H1 (cell line): ENCODE measurements at regions not wholly inside any gene's neighbourhood (a gene's known extent, or its start where the extent isn't known, plus 50 kb on each side); places are given as distances from the start of the nearest gene placed in this dataset.

Experiments
- CTCF ChIA-PET: fragments of 300-600 bp; sonication (Branson Sonifier 250); formaldehyde crosslinking; loops from one replicate; lab custom pipeline; 2021; ENCODE audit not compliant: partially characterized antibody; lab: Charles Lee
- POLR2A ChIA-PET: fragments of 300-600 bp; sonication (Branson Sonifier 250); formaldehyde crosslinking; loops from one replicate; lab custom pipeline; 2021; ENCODE audit warnings: inconsistent platforms; ENCODE audit not compliant: partially characterized antibody; lab: Charles Lee
- DNase-seq, 2 experiments: peaks; one replicate each; pipeline versions ENCODE4 v3.0.0 to v3.0.0-alpha.2; 2010 to 2022; ENCODE audit warnings: low spot score in 2 of 2, low read depth in 1 of 2, mixed read lengths in 1 of 2
- FAIRE-seq: peaks from 2 replicates; lab custom pipeline; 2011; peaks lifted over from hg19 to GRCh38; lab: Jason Lieb, UNC
- H2AFZ ChIP-seq: 2 replicates; pipeline ENCODE4 v1.8.1; 2012; ENCODE audit warnings: low read length, inconsistent platforms
- H2AK5ac ChIP-seq: 2 replicates; pipeline ENCODE4 v1.6.1; 2013; ENCODE audit warnings: low read depth, low read length
- H2BK120ac ChIP-seq: replicated peaks from 2 replicates; pipeline ENCODE3; 2013; ENCODE audit warnings: low read depth, low read length, inconsistent platforms
- H2BK12ac ChIP-seq: 2 replicates; pipeline ENCODE4 v1.6.1; 2013; ENCODE audit warnings: low read depth, low read length
- H2BK15ac ChIP-seq: 2 replicates; pipeline ENCODE4 v1.6.1; 2013; ENCODE audit warnings: low read length
- H2BK20ac ChIP-seq: 2 replicates; pipeline ENCODE4 v1.6.1; 2013; ENCODE audit warnings: low read length
- H2BK5ac ChIP-seq: 2 replicates; pipeline ENCODE4 v1.6.1; 2013; ENCODE audit warnings: low read depth, low read length
- H3K14ac ChIP-seq: 2 replicates; pipeline ENCODE4 v1.6.1; 2013; ENCODE audit warnings: inconsistent platforms; ENCODE audit not compliant: insufficient read length
- H3K18ac ChIP-seq: 2 replicates; pipeline ENCODE4 v1.6.1; 2013; ENCODE audit warnings: low read length; ENCODE audit errors: extremely low read depth
- H3K23ac ChIP-seq: 2 replicates; pipeline ENCODE4 v1.6.1; 2013; ENCODE audit warnings: inconsistent platforms; ENCODE audit not compliant: insufficient read length
- H3K23me2 ChIP-seq: 2 replicates; pipeline ENCODE4 v1.6.1; 2013; ENCODE audit warnings: low read depth, low read length
- H3K27ac ChIP-seq: 2 replicates; pipeline ENCODE4 v1.6.1; 2011; ENCODE audit warnings: low read depth, low read length, inconsistent platforms
- H3K27me3 ChIP-seq, 4 experiments: replicated peaks in 1 of 4; 1 replicate in 1 of 4; 2 replicates in 3 of 4; pipeline versions ENCODE4 v1.6.1 to v1.8.1; 2011 to 2013; ENCODE audit warnings: low read length in 3 of 4, mild to moderate bottlenecking in 3 of 4, inconsistent platforms in 2 of 4, mixed read lengths in 2 of 4, moderate library complexity in 1 of 4; ENCODE audit not compliant: control insufficient read depth in 3 of 4, insufficient read depth in 3 of 4; ENCODE audit errors: extremely low read depth in 1 of 4
- H3K36me3 ChIP-seq, 4 experiments: 2 replicates each; pipeline versions ENCODE4 v1.6.1 to v1.8.1; 2011 to 2013; ENCODE audit warnings: mild to moderate bottlenecking in 4 of 4, low read length in 3 of 4, moderate library complexity in 2 of 4, control low read depth in 1 of 4, inconsistent platforms in 1 of 4; ENCODE audit not compliant: insufficient read depth in 4 of 4, control insufficient read depth in 2 of 4
- H3K4ac ChIP-seq: replicated peaks from 2 replicates; pipeline ENCODE3; 2013; ENCODE audit warnings: low read length, low read depth, mixed read lengths, inconsistent platforms; ENCODE audit not compliant: insufficient read length
- H3K4me1 ChIP-seq, 4 experiments: replicated peaks in 1 of 4; 1 replicate in 1 of 4; 2 replicates in 3 of 4; pipeline versions ENCODE4 v1.6.1 to v1.8.1; 2011 to 2013; ENCODE audit warnings: low read length in 3 of 4, inconsistent platforms in 2 of 4, mixed read lengths in 1 of 4; ENCODE audit not compliant: insufficient read depth in 4 of 4, control insufficient read depth in 3 of 4
- H3K4me2 ChIP-seq, 2 experiments: 2 replicates each; pipeline versions ENCODE4 v1.6.1 to v1.8.1; 2011 to 2013; ENCODE audit warnings: low read depth in 2 of 2, low read length in 2 of 2, control low read depth in 1 of 2, inconsistent platforms in 1 of 2, mild to moderate bottlenecking in 1 of 2; ENCODE audit not compliant: insufficient read depth in 1 of 2
- H3K4me3 ChIP-seq, 4 experiments: fragments of 200-600, 300-600 bp in 1 of 4; sonication (generic), shearing (Covaris generic), sonication (Bioruptor Twin) in 1 of 4; 2 replicates each; pipeline versions ENCODE4 v1.5.1 to v1.8.1; 2011 to 2016; ENCODE audit warnings: low read length in 4 of 4, low read depth in 3 of 4, control low read depth in 2 of 4, inconsistent platforms in 2 of 4, mild to moderate bottlenecking in 2 of 4, mixed read lengths in 1 of 4, moderate library complexity in 1 of 4; ENCODE audit not compliant: insufficient read depth in 2 of 4; ENCODE audit errors: extremely low read depth in 1 of 4
- H3K56ac ChIP-seq: replicated peaks from 2 replicates; pipeline ENCODE3; 2013; ENCODE audit warnings: low read depth, mild to moderate bottlenecking, mixed read lengths, low read length, inconsistent platforms; ENCODE audit not compliant: insufficient read length
- H3K79me1 ChIP-seq: 2 replicates; pipeline ENCODE4 v1.6.1; 2013; ENCODE audit warnings: low read depth, low read length, control low read depth
- H3K79me2 ChIP-seq, 2 experiments: 2 replicates each; pipeline versions ENCODE4 v1.6.1 to v1.8.1; 2012 to 2013; ENCODE audit warnings: low read length in 2 of 2, mild to moderate bottlenecking in 2 of 2, inconsistent platforms in 1 of 2; ENCODE audit not compliant: insufficient read depth in 2 of 2, control insufficient read depth in 1 of 2
- H3K9ac ChIP-seq, 4 experiments: replicated peaks in 1 of 4; 1 replicate in 1 of 4; 2 replicates in 3 of 4; pipeline versions ENCODE4 v1.6.1 to v1.8.1; 2011 to 2013; ENCODE audit warnings: low read depth in 3 of 4, low read length in 3 of 4, control low read depth in 2 of 4, mild to moderate bottlenecking in 2 of 4, moderate library complexity in 2 of 4, inconsistent platforms in 1 of 4; ENCODE audit errors: extremely low read depth in 1 of 4
- H3K9me3 ChIP-seq, 2 experiments: 2 replicates each; pipeline versions ENCODE4 v1.6.1 to v1.8.1; 2012 to 2013; ENCODE audit warnings: mild to moderate bottlenecking in 2 of 2, moderate library complexity in 2 of 2, control low read depth in 1 of 2, inconsistent platforms in 1 of 2, low read depth in 1 of 2, low read length in 1 of 2, mixed read lengths in 1 of 2; ENCODE audit not compliant: insufficient read depth in 2 of 2
- H4K20me1 ChIP-seq, 2 experiments: replicated peaks in 1 of 2; 2 replicates each; pipeline versions ENCODE3 to v1.8.1; 2011 to 2013; ENCODE audit warnings: inconsistent platforms in 2 of 2, low read length in 2 of 2, mild to moderate bottlenecking in 1 of 2; ENCODE audit not compliant: insufficient read depth in 2 of 2, control insufficient read depth in 1 of 2
- H4K5ac ChIP-seq: 2 replicates; pipeline ENCODE4 v1.6.1; 2013; ENCODE audit warnings: low read length, low read depth, mixed read lengths, inconsistent platforms; ENCODE audit not compliant: insufficient read length
- H4K8ac ChIP-seq: 2 replicates; pipeline ENCODE4 v1.8.0; 2013; ENCODE audit warnings: mild to moderate bottlenecking, moderate library complexity, low read length, inconsistent platforms; ENCODE audit not compliant: insufficient read depth; ENCODE audit errors: extremely low read depth
- H4K91ac ChIP-seq: replicated peaks from 2 replicates; pipeline ENCODE3; 2013; ENCODE audit warnings: low read length, mixed read lengths, inconsistent platforms; ENCODE audit not compliant: insufficient read length
- ASH2L ChIP-seq: fragments of 200-600, 300-600 bp; sonication (generic); IDR thresholded peaks from one replicate; pipeline ENCODE4 v1.7.1; 2017; ENCODE audit warnings: low read length
- BRCA1 ChIP-seq: IDR thresholded peaks from 2 replicates; pipeline ENCODE4 v1.6.1; 2012; ENCODE audit warnings: low read depth, low read length, improper control_type of control experiment
- CBX5 ChIP-seq: fragments of 300-800, 300-1000 bp; sonication (generic); IDR thresholded peaks from 2 replicates; pipeline ENCODE4 v1.7.1; 2016; ENCODE audit warnings: antibody characterized with exemption, low read length, low read depth
- CHD1 ChIP-seq: IDR thresholded peaks from 2 replicates; pipeline ENCODE4 v1.6.1; 2012; ENCODE audit warnings: low read depth, low read length, improper control_type of control experiment
- CHD2 ChIP-seq: IDR thresholded peaks from 2 replicates; pipeline ENCODE4 v1.6.1; 2012; ENCODE audit warnings: low read length, improper control_type of control experiment
- EGR1 ChIP-seq: IDR thresholded peaks from 2 replicates; pipeline ENCODE4 v1.6.1; 2011; ENCODE audit warnings: low read depth, low read length, borderline replicate concordance
- KDM5A ChIP-seq: fragments of 200-600 bp; IDR thresholded peaks from 2 replicates; pipeline ENCODE4 v1.7.1; 2012; ENCODE audit warnings: mild to moderate bottlenecking, low read length, inconsistent platforms, mixed read lengths
- MAFK ChIP-seq: IDR thresholded peaks from 2 replicates; pipeline ENCODE4 v1.6.1; 2012; ENCODE audit warnings: low read depth, mild to moderate bottlenecking, improper control_type of control experiment, low read length
- PHF8 ChIP-seq: fragments of 200-600 bp; sonication (generic); conservative IDR thresholded peaks from 2 replicates; pipeline ENCODE4 v1.7.1; 2012; ENCODE audit warnings: low read depth, mild to moderate bottlenecking, inconsistent platforms, low read length, moderate library complexity
- POLR2A ChIP-seq, 2 experiments: IDR thresholded peaks; 1 replicate in 1 of 2; 2 replicates in 1 of 2; pipeline ENCODE4 v1.6.1; 2011; ENCODE audit warnings: low read depth in 2 of 2, low read length in 2 of 2, mild to moderate bottlenecking in 2 of 2; ENCODE audit errors: control extremely low read depth in 1 of 2
- POU5F1 ChIP-seq: IDR thresholded peaks from 2 replicates; pipeline ENCODE4 v1.6.1; 2011; ENCODE audit warnings: low read depth, mild to moderate bottlenecking, low read length, moderate library complexity
- TAF1 ChIP-seq: IDR thresholded peaks from 2 replicates; pipeline ENCODE4 v1.6.1; 2011; ENCODE audit warnings: mild to moderate bottlenecking, low read depth, low read length
- TCF12 ChIP-seq: IDR thresholded peaks from 2 replicates; pipeline ENCODE4 v1.6.1; 2011; ENCODE audit warnings: low read depth, mild to moderate bottlenecking, low read length
- YY1 ChIP-seq: IDR thresholded peaks from 2 replicates; pipeline ENCODE4 v1.6.1; 2011; ENCODE audit warnings: low read depth, mild to moderate bottlenecking, low read length
- WGBS, 2 experiments: shearing (Covaris generic) in 1 of 2; methylation state at CpG; one replicate each; pipeline versions ENCODE4 v1.1.6 to v1.1.7; 2013 to 2015; ENCODE audit warnings: low lambda C conversion rate in 2 of 2, mixed read lengths in 2 of 2, inconsistent platforms in 1 of 2, low coverage in 1 of 2, missing lambda C conversion rate in 1 of 2; ENCODE audit not compliant: insufficient replicate concordance in 2 of 2, insufficient coverage in 1 of 2, insufficient read length in 1 of 2; ENCODE audit errors: extremely low coverage in 1 of 2, missing lambda C conversion rate in 1 of 2; 5-methylcytosine and 5-hydroxymethylcytosine counted together
- TF ChIP-seq, protein P1 (sequence below): IDR thresholded peaks from 2 replicates; pipeline ENCODE4 v1.6.1; 2012; ENCODE audit warnings: inconsistent platforms

DNA sequence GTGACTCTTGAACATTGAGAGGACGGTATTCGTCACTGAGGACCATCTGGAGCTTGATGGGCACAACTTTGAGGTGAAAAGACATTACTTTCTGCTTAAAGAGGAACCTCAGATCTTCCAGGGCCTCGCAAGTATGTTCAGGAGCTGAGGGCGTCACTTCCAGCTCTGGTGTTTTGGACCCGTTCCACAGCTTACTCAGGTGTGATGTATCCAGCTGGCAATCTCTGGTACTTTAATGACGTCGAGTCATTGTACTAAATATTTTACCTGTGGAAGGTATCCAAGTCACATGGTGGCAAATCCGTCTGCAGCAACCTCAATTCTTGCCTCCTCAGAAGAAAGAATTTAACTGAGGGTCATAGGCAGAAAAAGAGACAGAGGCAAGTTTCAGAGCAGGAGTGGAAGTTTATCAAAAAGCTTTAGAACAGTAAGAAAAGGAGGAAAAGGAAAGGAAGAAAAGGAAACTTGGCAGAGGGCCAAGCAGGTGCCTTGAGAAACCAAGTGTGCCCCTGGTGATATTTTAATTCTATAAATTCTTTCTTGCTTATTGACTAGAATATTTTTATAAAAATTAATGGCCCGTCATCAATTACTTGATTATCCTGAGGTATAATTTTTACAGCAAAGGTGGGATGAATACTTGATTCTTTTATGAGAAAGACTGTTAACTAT is 250.6 kb downstream of the AEBP2 start:
- no peaks in the 10 kb centered on the region for H4K20me1 ChIP-seq
- no peak overlapping the region for H4K91ac ChIP-seq
- no peak overlapping the region for H3K4me2 ChIP-seq
- no peak overlapping the region for H2BK15ac ChIP-seq
- no peak overlapping the region for H2AFZ ChIP-seq
- H3K23me2 ChIP-seq, result no peaks in the 10 kb centered on the region
- no peak overlapping the region for H3K27ac ChIP-seq
- 88% methylated on average over 9 of the region's 9 CpGs; no CpG with 5 or more reads in 1 of the 2 experiments for WGBS, 2 experiments
- no peak overlapping the region for H2BK20ac ChIP-seq
- H3K36me3 ChIP-seq, result no peaks in the 10 kb centered on the region
- H3K79me2 ChIP-seq, result no peaks in the 10 kb centered on the region
- no peak overlapping the region for H2AK5ac ChIP-seq
- no peak overlapping the region for H3K23ac ChIP-seq
- DNase-seq (no peak), FAIRE-seq (no peak)
- H4K8ac ChIP-seq, result no peak overlapping the region
- no peaks in the 10 kb centered on the region for H3K4me1 ChIP-seq
- H3K14ac ChIP-seq, result no peak overlapping the region
- no peak overlapping the region for H3K9ac ChIP-seq
- H2BK12ac ChIP-seq, result no peak overlapping the region
- H4K5ac ChIP-seq, result no peak overlapping the region
- H3K9me3 ChIP-seq, result no peaks in the 10 kb centered on the region
- no peak overlapping the region for H3K18ac ChIP-seq
- H3K4ac ChIP-seq, result no peak overlapping the region
- no peak overlapping the region for H2BK5ac ChIP-seq
- no peaks in the 10 kb centered on the region for H3K27me3 ChIP-seq
- no peak overlapping the region for H2BK120ac ChIP-seq
- H3K4me3 ChIP-seq, result no peak overlapping the region
- no peak overlapping the region for H3K56ac ChIP-seq
- no peaks in the 10 kb centered on the region for H3K79me1 ChIP-seq
- ChIA-PET POLR2A (no interaction called here), CTCF (interaction anchor here (1.2 kb wide), 1 partner anchor 26 kb away, joined by 3 read pairs; no protein-coding TSS in a partner anchor)
- no peak for TF ChIP-seq EGR1
- no peak for TF ChIP-seq POU5F1
- no peak for TF ChIP-seq ASH2L
- TF ChIP-seq BRCA1, result no peak
- TF ChIP-seq POLR2A (IDR thresholded peaks at IDR 0.05; ENCODE audit: control extremely low read depth in 1 of 2, low read depth in 2 of 2, low read length in 2 of 2), result no peak
- TF ChIP-seq YY1, result no peak
- no peak for TF ChIP-seq CBX5
- TF ChIP-seq MAFK, result no peak
- no peak for TF ChIP-seq TAF1
- TF ChIP-seq PHF8, result no peak
- no peak for TF ChIP-seq TCF12
- TF ChIP-seq KDM5A, result no peak
- no peak for TF ChIP-seq CHD2
- TF ChIP-seq, protein P1, sequence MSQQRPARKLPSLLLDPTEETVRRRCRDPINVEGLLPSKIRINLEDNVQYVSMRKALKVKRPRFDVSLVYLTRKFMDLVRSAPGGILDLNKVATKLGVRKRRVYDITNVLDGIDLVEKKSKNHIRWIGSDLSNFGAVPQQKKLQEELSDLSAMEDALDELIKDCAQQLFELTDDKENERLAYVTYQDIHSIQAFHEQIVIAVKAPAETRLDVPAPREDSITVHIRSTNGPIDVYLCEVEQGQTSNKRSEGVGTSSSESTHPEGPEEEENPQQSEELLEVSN, result no peak
- no peak for TF ChIP-seq CHD1
